Stimulated activated CD4-positive, alpha-beta T cell treated with anti-CD3 and anti-CD28 coated beads, Interleukin-15, amount 100 ng/mL, for 1 hour (primary cell): ENCODE measurements at regions not wholly inside any gene's neighbourhood (a gene's known extent, or its start where the extent isn't known, plus 50 kb on each side); places are given as distances from the start of the nearest gene placed in this dataset.

ENCODE experiments used
- DNase-seq, 2 donors: peaks; one replicate each; pipeline ENCODE4 v3.0.0-alpha.2; 2020; ENCODE audit warnings: low read depth in 1 of 2, low spot score in 1 of 2

DNA sequence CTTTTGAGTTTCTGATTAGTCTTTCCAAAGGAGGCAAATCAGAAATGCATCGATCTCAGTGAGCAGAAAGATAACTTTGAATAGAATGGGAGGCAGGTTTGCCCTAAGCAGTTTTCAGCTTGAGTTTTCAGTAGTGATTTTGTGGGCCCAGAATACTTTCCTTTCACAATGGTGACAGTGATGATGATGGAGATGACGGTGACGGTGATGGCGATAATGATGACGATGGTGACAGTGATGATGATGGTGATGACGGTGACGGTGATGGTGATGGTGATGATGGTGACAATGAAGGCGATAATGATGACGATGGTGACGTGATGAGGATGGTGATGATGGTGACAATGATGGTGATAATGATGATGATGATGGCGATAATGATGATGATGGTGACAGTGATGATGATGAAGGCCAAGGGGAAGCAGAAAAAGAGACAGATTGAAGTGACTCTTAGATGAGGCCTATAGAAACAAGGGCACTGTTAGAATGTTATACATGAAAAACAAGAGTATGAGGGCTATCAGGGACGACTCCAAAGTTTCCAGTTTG, 153.4 kb upstream of the B3GAT1 start:
- DNase-seq, result no peak

DNA sequence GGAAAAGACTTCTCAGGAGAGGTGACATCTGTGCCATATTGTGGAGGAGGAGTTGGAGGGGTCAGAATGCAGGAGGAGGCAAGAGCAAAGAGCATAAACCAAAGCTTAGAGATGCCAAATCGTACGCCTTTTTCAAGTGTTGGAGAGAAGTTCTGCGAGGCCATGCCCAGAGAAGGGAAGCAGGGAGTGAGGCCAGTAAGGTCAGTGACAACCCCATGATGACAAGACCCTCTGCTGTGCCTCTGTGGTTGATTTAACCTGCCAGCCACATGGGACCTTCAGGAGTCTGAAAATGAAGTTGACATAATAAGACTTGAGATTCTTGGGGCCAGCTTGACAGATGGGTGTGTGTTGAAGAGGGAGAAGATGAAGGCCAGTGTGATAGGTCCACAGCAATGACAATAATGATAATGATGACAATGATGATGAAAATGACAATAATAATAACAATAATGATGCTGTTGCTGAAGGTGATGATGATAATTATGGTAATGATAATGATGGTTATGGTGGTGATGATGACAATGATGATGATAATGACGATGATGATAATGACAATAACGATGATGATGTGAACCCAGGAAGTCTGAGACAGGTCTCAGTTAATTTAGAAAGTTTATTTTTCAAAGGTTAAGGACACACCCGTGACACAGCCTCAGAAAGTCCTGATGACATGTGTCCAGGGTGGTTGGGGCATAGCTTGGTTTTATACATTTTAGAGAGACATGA, 152.6 kb upstream of the B3GAT1 start:
- DNase-seq, result no peak

DNA sequence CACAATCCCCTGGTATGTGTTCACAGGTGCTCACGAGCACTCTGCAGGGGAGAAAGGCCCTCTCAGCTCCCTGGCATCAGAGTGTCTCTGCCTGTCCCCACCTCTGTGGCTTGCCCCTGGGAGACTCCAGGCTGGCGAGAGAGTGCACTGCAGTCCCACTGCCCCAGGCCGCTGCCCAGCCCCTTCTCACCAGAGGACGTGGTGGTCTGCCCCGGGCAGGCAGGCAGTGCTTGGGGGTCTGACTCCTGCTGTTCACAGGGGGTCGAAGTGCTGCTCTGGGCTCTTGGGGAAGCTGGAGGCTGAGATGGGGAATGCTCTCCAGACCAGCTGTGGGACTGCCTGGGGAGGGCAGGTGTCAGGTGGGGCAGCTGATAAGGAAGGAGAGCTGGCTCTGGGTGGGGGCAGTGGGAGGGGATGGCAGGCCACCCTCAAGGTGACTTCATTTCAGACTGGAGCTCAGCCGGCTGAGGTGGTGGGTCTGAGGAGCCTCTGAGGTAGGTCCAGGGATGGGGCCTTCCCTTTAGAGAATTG, 151.0 kb upstream of the B3GAT1 start:
- DNase-seq, result no peak

DNA sequence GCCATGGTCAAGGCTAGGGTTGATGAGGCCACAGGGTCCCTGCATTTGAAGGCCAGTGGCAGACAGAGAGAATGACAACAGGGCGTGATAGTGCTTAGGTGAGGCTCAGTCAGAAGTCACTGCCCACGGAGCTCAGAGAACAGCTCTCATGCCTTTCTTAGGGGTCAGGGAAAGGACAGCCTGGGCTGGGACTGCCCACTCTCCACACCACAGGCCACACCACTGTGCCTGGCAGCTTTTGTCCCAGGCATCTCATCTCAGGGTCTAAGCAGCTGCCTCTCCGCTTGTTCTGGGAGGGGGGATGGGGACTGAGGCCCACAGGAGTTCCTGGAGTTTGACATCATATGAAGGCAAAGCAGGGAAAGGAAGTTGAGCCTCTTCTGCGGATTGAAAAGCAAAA, 150.2 kb upstream of the B3GAT1 start:
- DNase-seq, result no peak

DNA sequence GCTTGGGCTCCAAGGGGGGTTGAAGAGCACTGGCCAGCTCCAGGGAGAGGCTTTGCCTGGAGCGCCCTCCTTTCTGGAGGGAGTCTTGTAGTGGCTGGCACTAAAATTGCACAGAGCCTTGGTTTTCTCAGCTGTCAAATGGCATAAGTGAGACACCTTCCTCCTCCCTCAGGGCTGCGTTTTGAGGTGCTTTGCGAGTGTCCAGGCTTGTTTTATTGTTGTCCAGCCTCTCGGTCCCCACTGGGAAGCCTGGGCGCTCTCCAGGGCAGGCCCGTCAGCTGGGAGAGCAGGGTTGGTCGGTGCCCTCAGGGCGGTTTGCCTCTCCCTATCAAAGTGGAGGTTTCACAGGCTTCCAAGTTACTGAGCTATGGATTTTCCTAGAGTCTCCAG, 149.3 kb upstream of the B3GAT1 start:
- no peak for DNase-seq

DNA sequence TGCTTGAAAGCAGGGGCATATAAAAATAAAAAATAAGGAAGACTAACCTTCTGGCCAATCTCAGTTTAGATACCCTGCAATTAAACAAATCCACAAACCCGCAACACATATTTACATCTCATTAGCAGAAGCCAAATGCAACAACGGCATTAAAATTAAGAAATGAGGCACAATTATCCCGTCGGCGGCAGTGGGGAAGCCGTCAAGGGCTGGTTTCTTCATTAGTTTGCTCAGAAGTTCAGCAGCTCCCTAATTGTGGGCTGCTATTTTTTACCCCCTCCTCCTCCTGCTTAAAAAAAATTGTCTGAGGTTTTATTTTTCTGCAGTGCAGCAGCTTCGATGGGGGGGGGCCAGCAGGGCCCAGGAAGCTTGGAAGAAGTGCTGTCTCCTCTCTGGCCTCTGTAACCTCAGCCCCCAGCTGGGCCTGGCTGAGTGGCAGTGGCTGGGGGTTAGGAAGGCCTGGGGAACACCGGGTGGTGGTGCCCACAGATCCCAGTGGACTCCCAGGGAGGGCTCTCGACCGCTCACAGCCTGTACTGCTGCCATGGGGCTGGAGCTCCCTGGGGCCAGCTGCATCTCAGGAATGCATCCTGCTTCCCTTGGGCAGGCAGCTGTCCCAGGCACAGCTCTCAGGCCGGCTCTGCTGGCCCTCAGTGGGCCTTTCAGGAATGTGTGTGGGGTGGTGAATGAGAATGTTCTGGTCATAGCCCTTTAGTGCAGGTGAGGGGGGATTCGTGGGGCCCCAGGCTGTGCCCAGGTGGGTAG, 148.7 kb upstream of the B3GAT1 start:
- no peak for DNase-seq

DNA sequence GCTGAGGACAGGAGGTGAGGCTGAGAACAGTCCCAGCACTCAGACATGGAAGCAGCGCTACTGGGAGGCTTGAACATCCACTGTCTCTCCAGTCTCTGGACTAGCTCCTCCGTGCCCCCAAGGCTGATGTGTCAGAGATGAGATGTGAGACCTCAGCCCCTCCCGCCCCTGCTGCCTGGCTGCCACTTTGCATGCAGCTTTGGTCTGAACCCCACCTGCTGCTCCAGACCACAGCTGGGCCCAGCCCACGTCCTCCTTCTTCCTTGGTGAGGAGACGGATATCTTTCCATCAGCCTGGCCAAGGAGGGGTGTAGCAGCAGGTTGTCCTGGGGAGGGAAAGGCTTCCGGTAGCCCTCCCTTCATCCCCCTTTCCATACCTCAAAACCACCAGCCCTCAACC, 148.0 kb upstream of the B3GAT1 start:
- DNase-seq, result no peak

DNA sequence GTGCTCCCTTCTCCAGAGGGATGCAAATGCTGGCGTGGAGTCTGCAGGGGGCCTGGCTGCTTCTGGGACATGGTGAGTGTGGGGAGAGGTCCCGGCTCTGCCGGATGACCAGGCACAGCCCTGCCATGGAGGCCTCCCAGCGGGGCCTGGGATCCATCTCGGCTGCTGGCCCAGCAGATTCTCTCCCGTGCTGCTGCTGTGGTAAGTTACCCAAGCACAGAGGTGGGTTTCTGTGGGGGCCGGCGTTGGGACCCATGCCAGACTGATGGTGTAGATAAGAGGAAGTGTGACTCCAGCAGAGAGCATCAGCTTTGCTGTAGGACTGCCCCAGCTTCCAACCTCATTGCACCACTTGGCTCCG, 147.5 kb upstream of the B3GAT1 start:
- no peak for DNase-seq

DNA sequence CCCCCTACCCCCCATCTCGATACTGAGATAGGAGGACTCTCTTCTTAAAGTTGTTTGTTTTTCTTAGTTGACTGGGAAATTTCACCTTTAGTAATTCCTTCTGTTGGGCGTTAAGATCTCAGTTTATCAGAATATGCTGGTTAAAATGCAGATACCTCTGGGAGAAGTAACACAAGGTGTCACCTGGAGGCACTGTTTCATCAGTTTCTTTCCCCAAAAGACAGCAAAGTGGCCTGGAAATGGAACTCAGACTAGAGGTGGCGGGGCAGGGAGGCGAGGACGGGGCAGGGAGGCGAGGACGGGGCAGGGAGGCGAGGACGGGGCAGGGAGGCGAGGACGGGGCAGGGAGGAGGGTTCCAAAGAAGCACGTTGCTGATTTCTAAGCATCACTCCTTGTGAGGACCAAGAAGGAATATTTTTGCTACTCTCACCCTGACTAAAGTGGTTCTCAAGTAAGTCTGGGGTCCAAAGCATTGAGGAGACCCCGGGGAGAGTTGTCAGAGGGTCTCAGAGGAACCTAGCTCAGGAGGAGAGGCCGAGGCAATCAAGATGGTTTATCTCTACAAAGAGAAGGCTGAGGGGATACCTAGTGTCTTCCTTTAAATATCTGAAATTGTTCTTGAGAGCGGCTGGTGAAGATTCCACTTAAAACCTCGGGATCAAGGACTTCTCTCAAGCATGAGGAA, 147.0 kb upstream of the B3GAT1 start:
- no peak for DNase-seq

DNA sequence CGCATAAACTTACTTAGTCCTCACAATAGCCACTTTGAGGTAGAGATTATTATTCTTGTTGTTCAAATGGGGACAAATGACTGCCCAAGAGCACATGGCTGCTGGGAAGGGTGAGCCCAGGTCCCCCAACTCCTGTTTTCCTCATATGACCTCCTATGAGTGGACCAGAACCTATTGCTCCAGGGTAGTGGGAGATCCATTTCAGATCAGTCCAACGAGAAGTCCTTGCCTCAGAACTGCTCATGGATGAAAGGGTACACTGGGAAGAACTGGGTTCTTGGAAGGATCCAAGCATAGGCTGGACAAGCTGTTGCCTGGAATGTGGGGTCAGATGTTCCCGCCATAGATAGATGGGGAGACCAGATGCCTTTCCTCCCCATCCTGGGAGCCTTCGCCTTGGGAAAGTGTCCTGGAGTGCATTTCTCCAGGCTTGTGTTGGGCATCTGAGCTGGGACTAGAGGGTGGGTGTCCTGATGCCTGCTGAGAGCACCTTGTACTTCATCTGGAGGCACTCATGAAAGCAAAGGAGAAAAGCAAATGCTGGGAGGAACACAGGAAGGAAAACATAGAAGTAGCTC, 146.3 kb upstream of the B3GAT1 start:
- DNase-seq, result no peak

DNA sequence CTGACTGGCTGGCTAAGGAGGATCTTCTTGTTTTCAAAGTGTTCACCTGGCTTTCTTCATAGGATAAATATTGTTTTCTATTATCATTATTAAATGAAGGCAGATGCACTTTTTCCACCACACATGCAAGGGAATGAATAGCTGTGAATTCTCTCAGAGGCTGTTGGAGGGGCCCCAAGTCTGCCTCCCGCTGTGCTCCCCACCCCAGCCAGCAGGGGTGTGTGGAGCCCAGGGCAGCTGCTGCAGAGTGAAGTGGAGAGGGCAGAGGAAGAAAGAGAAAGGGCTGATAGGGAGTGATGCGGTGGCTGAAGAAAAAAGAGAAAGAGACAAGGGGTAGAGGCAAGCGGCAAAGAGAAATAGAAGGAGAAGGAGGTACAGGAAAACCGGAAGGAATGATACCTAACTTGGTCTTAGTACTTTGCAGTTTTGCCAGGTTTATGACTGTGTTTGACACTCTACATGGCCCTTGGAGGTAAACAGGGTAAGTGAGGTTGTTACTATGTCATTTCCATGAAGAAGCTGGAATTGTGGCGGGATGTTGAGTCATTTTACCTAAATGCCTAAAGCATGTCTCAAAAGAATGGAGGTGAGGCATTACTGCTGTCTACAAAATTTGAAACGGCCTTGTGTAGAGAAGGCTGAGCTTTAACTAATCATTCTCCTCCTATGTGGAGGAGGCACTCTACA, 145.7 kb upstream of the B3GAT1 start:
- no peak for DNase-seq

DNA sequence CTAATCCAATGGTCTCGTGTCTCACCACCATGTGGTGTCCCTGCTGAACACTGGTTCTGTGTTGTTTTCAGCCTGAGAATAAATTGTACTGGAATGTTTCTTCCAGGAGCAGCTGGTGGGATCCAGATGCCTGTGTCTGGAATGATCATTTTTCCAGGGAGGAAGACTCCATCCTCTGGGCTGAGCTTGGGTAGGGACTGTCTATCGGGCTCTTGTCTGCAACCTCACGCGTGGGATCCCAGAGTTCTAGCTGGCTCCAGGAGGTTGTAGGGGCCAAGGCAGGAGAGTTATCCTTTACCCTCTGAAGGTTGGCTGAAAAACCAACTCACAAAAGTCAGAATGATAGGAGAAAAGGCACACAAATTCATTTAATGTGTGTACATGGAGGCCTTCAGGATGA, 144.1 kb upstream of the B3GAT1 start:
- DNase-seq, result no peak

DNA sequence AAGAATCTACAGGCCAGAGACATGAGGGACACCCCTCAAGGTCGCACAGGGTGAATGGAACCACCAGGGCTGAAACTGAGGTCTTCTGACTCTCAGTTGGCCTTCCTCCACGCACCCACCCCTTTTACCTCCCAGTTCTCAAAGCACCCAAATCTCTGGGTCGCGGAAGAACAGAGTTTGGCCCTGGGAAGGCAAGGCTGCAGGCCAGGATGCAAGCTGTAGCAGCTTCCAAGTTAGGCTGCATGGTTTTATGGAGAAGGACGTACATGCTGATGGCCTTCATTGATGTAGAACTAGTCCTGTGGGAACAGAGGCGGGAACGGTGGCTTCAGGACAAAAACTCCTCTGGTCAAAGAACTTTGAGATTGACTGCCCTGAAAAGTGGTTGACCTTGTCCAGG, 143.5 kb upstream of the B3GAT1 start:
- no peak for DNase-seq

DNA sequence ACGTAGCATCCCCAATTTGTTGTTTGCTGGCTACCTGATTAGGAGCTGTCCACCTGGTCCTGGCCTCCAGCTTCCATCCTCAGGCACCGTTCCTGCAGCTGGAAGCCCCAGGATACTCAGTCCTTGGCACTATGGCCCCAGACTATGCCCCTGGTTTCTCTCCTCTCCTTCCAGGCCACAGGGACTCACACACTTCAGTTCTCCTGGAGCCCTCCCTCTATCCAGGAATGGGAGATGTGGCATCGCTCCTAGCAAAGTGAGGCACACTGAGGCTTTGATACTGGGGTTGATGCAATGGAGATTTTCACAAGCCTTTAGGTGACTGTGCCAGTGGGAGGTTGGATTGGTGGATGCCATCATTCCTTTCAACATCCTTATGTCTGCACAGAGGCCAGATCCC, 142.8 kb upstream of the B3GAT1 start:
- DNase-seq, result no peak

DNA sequence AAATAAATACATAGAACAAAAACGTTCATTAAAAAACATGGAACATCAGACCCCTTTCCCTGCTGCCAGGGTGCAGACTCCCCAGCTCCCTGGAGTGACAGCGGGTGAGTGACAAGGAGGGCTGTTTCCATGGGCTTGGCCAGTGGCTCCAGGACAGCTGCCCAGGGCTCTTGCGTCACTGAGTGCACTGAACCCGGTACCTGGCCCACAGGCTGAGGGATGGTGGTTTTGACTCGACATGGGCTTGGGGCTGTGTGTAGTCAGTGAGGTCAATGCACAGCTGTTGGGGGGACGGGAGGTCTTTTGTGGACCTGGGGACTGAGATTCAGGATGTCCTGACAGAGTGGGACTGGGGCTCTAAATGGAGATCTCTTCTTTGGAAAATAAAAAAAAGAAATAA, 142.1 kb upstream of the B3GAT1 start:
- no peak for DNase-seq

DNA sequence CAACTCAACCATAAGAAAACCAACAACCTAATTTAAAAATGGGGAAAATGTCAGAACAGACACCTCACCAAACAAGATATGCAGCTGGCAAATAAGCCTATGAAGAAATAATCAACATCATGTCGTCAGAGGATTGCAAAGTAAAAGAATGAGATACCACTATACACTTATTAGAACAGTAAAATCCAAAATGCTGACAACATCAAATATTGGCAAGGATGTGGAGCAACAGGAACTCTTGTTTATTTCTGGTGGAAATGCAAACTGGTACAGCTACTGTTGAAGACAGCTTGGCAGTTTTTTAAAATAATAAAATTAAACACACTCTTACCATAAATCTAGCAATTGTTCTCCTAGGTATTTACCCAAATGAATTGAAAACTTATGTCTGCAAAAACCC, 140.7 kb upstream of the B3GAT1 start:
- no peak for DNase-seq

DNA sequence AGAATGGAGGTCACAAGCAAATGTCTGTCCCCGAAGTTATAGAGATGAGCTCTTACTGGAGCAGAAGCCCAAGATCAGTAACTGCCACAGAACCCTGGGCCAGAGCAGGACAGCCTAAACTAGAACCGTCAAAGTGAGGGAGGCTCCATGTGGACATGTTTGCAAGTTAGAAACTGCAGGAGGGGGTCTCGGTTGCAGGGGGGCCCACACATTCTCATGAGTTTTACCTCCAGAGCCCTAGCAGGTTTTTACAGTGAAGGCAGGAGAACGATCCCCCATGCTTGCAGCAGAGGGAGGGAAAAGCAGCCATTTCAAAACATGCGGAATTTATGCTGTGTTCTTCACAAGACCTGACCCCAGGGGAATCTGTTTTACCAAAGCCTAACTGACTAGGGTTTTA, 133.5 kb upstream of the B3GAT1 start:
- no peak for DNase-seq

DNA sequence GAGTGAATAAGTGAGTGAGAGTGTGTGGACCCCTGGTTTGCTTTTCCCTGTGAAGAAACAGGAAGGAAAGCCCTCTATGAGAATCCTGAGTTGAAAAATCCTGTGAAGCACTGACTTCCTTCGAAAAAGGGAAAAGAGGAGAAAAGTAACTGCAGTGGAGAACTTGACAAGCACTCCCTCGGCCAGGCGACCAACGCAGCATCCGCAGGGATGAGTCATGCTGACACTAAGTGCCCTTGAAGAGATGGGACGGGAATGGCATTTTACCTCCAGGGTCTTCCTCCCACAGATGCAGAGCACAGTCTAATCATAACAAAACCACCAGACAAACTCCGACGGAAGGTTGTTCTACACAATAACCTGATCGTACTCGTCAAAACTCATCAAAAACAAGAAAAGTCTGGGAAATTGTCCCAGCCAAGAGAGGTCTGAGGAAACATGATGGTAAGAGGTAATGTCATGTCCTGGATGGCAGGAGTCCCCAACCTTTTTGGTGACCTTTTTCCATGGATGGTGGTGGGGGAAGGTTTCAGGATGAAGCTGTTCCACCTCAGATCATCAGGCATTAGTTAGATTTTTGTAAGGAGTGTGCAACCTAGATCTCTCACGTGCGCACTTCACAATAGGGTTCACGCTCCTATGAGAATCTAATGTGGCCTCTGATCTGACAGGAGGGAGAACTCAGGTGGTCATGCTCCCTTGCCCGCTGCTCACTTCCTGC, 132.2 kb upstream of the B3GAT1 start:
- DNase-seq, result no peak

DNA sequence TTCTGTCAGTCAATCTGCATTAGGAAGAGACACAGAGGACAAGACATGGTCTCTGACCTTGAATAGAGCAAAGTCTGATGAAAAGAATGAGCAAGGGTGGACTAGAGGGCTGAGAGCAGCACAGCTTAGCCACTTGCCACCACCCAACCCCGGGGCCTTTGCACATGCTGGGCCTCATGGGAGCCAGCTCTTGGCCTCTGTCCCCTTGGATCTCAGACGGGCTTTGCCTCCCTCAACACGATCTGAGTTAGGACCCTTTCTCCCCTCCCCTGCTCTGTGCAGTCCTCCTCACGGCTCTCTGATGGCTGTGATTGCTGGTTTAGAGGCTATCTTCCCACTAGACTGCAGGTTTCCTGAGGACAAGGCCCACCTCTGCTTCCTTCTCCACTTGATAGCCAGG, 131.6 kb upstream of the B3GAT1 start:
- no peak for DNase-seq

DNA sequence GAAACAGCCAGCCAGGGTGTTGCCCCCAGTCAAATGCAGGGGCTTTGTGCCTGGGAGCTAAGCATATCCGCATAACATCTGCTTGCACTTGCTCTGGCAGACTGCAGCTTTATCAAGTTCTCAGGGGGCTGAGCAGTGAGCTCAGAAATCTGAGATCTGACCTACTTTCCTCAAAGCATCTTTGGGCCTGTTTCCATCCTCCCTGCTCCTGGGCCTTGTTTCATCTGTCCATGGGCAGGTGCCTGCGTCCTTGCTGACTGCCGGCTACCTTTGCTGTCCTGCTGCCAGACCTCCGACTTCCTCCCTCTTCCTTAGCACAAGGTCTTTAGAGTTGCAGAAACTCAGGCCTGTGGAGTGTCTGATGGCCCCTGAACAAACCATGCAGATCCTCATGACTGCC, 131.2 kb upstream of the B3GAT1 start:
- DNase-seq, result no peak
